ENCODE measurements at regions not wholly inside any gene's neighbourhood (a gene's known extent, or its start where the extent isn't known, plus 50 kb on each side); places are given as distances from the start of the nearest gene placed in this dataset.
"Not testable (repeated sequence)": the region's sequence is repeated elsewhere in the genome, so short reads cannot be mapped to it uniquely, and the experiment has no call there.

DNA sequence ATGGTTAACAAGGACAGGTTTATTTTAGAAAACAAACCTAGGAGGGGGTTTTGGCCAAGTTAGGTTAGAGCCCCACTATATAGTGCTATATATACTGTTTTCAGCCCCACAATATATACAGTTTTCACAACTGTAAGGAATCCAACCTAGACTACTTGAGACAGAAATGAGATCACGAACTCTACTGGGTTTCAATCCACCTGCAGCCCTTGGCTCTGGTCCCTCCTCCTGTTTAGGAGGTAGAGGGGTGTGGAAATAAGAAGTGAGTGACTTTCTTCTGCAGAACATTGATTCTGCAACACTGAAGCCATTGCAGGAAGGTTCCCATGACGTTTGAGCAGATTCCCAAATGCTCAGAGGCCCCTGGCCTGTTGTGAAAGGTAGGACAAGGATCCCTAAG, 63.7 kb upstream of the MTLN start:
- TF ChIP-seq, protein P1, sequence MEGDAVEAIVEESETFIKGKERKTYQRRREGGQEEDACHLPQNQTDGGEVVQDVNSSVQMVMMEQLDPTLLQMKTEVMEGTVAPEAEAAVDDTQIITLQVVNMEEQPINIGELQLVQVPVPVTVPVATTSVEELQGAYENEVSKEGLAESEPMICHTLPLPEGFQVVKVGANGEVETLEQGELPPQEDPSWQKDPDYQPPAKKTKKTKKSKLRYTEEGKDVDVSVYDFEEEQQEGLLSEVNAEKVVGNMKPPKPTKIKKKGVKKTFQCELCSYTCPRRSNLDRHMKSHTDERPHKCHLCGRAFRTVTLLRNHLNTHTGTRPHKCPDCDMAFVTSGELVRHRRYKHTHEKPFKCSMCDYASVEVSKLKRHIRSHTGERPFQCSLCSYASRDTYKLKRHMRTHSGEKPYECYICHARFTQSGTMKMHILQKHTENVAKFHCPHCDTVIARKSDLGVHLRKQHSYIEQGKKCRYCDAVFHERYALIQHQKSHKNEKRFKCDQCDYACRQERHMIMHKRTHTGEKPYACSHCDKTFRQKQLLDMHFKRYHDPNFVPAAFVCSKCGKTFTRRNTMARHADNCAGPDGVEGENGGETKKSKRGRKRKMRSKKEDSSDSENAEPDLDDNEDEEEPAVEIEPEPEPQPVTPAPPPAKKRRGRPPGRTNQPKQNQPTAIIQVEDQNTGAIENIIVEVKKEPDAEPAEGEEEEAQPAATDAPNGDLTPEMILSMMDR (conservative IDR thresholded peaks at IDR 0.05 in 1 of 2, IDR thresholded peaks at IDR 0.05 in 1 of 2; ENCODE audit: low read depth in 1 of 2, low read length in 2 of 2) = not testable (repeated sequence)
- TF ChIP-seq EZH2 (IDR thresholded peaks at IDR 0.05; ENCODE audit: low read length, missing control alignments) = not testable (repeated sequence)
